Keratinocyte (primary cell): ENCODE measurements at regions not wholly inside any gene's neighbourhood (a gene's known extent, or its start where the extent isn't known, plus 50 kb on each side); places are given as distances from the start of the nearest gene placed in this dataset.

ENCODE experiments used
- EZH2 ChIP-seq: IDR thresholded peaks from one replicate; pipeline ENCODE4 v1.6.1; 2012; ENCODE audit warnings: inconsistent platforms, mild to moderate bottlenecking, low read length, moderate library complexity
- TF ChIP-seq, protein P1 (sequence below), 3 experiments: IDR thresholded peaks in 1 of 3; conservative IDR thresholded peaks in 1 of 3; optimal IDR thresholded peaks in 1 of 3; 2 replicates in 2 of 3; 3 replicates in 1 of 3; pipeline versions ENCODE3 to v1.5.1; 2011; ENCODE audit warnings: low read length in 3 of 3, mild to moderate bottlenecking in 3 of 3, moderate library complexity in 2 of 3, control low read depth in 1 of 3, inconsistent platforms in 1 of 3; ENCODE audit not compliant: insufficient read depth in 2 of 3; ENCODE audit errors: extremely low read depth in 1 of 3

- TF ChIP-seq, protein P1, sequence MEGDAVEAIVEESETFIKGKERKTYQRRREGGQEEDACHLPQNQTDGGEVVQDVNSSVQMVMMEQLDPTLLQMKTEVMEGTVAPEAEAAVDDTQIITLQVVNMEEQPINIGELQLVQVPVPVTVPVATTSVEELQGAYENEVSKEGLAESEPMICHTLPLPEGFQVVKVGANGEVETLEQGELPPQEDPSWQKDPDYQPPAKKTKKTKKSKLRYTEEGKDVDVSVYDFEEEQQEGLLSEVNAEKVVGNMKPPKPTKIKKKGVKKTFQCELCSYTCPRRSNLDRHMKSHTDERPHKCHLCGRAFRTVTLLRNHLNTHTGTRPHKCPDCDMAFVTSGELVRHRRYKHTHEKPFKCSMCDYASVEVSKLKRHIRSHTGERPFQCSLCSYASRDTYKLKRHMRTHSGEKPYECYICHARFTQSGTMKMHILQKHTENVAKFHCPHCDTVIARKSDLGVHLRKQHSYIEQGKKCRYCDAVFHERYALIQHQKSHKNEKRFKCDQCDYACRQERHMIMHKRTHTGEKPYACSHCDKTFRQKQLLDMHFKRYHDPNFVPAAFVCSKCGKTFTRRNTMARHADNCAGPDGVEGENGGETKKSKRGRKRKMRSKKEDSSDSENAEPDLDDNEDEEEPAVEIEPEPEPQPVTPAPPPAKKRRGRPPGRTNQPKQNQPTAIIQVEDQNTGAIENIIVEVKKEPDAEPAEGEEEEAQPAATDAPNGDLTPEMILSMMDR (optimal IDR thresholded peaks at IDR 0.05 in 1 of 3, IDR thresholded peaks at IDR 0.05 in 1 of 3, conservative IDR thresholded peaks at IDR 0.05 in 1 of 3; ENCODE audit: extremely low read depth in 1 of 3, insufficient read depth in 2 of 3, low read length in 3 of 3) = no peak
- no peak for TF ChIP-seq EZH2
Observed at GRCh38 chr3:43195115-43195498, 89.2 kb upstream of the POMGNT2 start.
